ENCODE measurements at regions not wholly inside any gene's neighbourhood (a gene's known extent, or its start where the extent isn't known, plus 50 kb on each side); places are given as distances from the start of the nearest gene placed in this dataset.

GRCh38 chr5:17426104-17426749, 71.8 kb upstream of the TAF11L2 start:
- TF ChIP-seq POLR2AphosphoS5 (IDR thresholded peaks at IDR 0.05; ENCODE audit: insufficient read depth in 1 of 2, low read depth in 1 of 2): no peak
- no peak for TF ChIP-seq POLR2A (IDR thresholded peaks at IDR 0.05)
- no peak for TF ChIP-seq CTCF (IDR thresholded peaks at IDR 0.05)
- intact Hi-C loops (cut with DNase I): no loop called here
- no peak for DNase-seq (ENCODE audit: extremely low spot score in 2 of 2)
- H3K4me1 ChIP-seq: no peaks in the 10 kb centered on the region
- no peak overlapping the region for H3K27ac ChIP-seq
- H3K36me3 ChIP-seq: no peaks in the 10 kb centered on the region
- no peak overlapping the region for H3K4me3 ChIP-seq
- no peaks in the 10 kb centered on the region for H3K9me3 ChIP-seq
- H3K27me3 ChIP-seq: no peaks in the 10 kb centered on the region

GRCh38 chr5:17428176-17428800, 69.7 kb upstream of the TAF11L2 start:
- Histone ChIP-seq H3K27ac (no peak overlapping the region), H3K4me3 (no peak overlapping the region)
- no peak for DNase-seq (ENCODE audit: extremely low spot score in 2 of 2)

GRCh38 chr5:17429353-17429752, 68.7 kb upstream of the TAF11L2 start:
- Histone ChIP-seq H3K4me1 (peaks cover 10% of the 10 kb centered on the region), H3K9me3 (no peaks in the 10 kb centered on the region), H3K27me3 (no peaks in the 10 kb centered on the region), H3K27ac (no peak overlapping the region), H3K36me3 (no peaks in the 10 kb centered on the region), H3K4me3 (no peak overlapping the region)
- no peak for TF ChIP-seq POLR2A (IDR thresholded peaks at IDR 0.05)
- no peak for TF ChIP-seq POLR2AphosphoS5 (IDR thresholded peaks at IDR 0.05; ENCODE audit: insufficient read depth in 1 of 2, low read depth in 1 of 2)
- TF ChIP-seq CTCF (IDR thresholded peaks at IDR 0.05): no peak
- intact Hi-C loops (cut with DNase I): no loop called here
- DNase-seq (ENCODE audit: extremely low spot score in 2 of 2): no peak

More at GRCh38 chr5:17428176-17428800, 69.7 kb upstream of the TAF11L2 start:
- Histone ChIP-seq H3K36me3 (no peaks in the 10 kb centered on the region), H3K27me3 (no peaks in the 10 kb centered on the region), H3K9me3 (no peaks in the 10 kb centered on the region), H3K4me1 (peaks cover 2% of the 10 kb centered on the region)
- intact Hi-C loops (cut with DNase I): no loop called here
- TF ChIP-seq POLR2AphosphoS5 (IDR thresholded peaks at IDR 0.05; ENCODE audit: insufficient read depth in 1 of 2, low read depth in 1 of 2) (no peak), POLR2A (IDR thresholded peaks at IDR 0.05) (no peak), CTCF (IDR thresholded peaks at IDR 0.05) (no peak)

- no peak for TF ChIP-seq CTCF (IDR thresholded peaks at IDR 0.05)
- TF ChIP-seq POLR2AphosphoS5 (IDR thresholded peaks at IDR 0.05; ENCODE audit: insufficient read depth in 1 of 2, low read depth in 1 of 2): no peak
- no peak for TF ChIP-seq POLR2A (IDR thresholded peaks at IDR 0.05)
- H3K4me3 ChIP-seq: no peak overlapping the region
Measured at GRCh38 chr5:17430241-17430640, 67.8 kb upstream of the TAF11L2 start.

More at GRCh38 chr5:17430241-17430640, 67.8 kb upstream of the TAF11L2 start:
- Histone ChIP-seq H3K4me1 (peaks cover 10% of the 10 kb centered on the region), H3K36me3 (no peaks in the 10 kb centered on the region), H3K27me3 (no peaks in the 10 kb centered on the region), H3K27ac (no peak overlapping the region), H3K9me3 (no peaks in the 10 kb centered on the region)
- intact Hi-C loops (cut with DNase I): no loop called here
- no peak for DNase-seq (ENCODE audit: extremely low spot score in 2 of 2)
